CD4-positive, alpha-beta T cell (primary cell): ENCODE measurements at regions not wholly inside any gene's neighbourhood (a gene's known extent, or its start where the extent isn't known, plus 50 kb on each side); places are given as distances from the start of the nearest gene placed in this dataset.

ENCODE experiments used
- ATAC-seq: fragments of 200-7000 bp; cut with Tn5 transposase; one replicate; pipeline ENCODE4 v1.10.0; 2022; ENCODE audit warnings: mild to moderate bottlenecking; ENCODE audit not compliant: poor library complexity
- CTCF ChIA-PET: fragments of 350-600 bp; sonication (Branson Sonifier 250); formaldehyde crosslinking; loops from one replicate; lab custom pipeline; 2021; ENCODE audit warnings: antibody characterized with exemption, inconsistent platforms; lab: Charles Lee
- POLR2A ChIA-PET: fragments of 350-600 bp; sonication (Branson Sonifier 250); formaldehyde crosslinking; loops from one replicate; lab custom pipeline; 2021; ENCODE audit warnings: antibody characterized with exemption, inconsistent platforms; lab: Charles Lee
- DNase-seq, 14 experiments: peaks; one replicate each; pipeline ENCODE4 v3.0.0-alpha.2; 2013 to 2020; ENCODE audit warnings: mixed read lengths in 2 of 14
- H3K27ac ChIP-seq, 2 donors: one replicate each; pipeline versions ENCODE4 v1.5.1 to v1.7.0; 2013; ENCODE audit warnings: low read length in 2 of 2, low read depth in 1 of 2, mild to moderate bottlenecking in 1 of 2
- H3K27me3 ChIP-seq, 2 experiments: 1 replicate in 1 of 2; 2 replicates in 1 of 2; pipeline versions ENCODE4 v1.6.1 to v1.7.0; 2013; ENCODE audit warnings: low read length in 2 of 2, control low read depth in 1 of 2, mild to moderate bottlenecking in 1 of 2, moderate library complexity in 1 of 2; ENCODE audit not compliant: insufficient read depth in 2 of 2, control insufficient read depth in 1 of 2
- H3K36me3 ChIP-seq: one replicate; pipeline ENCODE4 v1.6.1; 2013; ENCODE audit warnings: low read length, control low read depth; ENCODE audit not compliant: insufficient read depth
- H3K4me1 ChIP-seq: one replicate; pipeline ENCODE4 v1.6.1; 2013; ENCODE audit warnings: low read length, control low read depth; ENCODE audit not compliant: insufficient read depth
- H3K4me3 ChIP-seq: one replicate; pipeline ENCODE4 v1.5.1; 2013; ENCODE audit warnings: mild to moderate bottlenecking, low read length, moderate library complexity
- H3K9me3 ChIP-seq, 2 experiments: 1 replicate in 1 of 2; 2 replicates in 1 of 2; pipeline versions ENCODE4 v1.6.1 to v1.7.0; 2013; ENCODE audit warnings: low read length in 2 of 2, mild to moderate bottlenecking in 2 of 2, control low read depth in 1 of 2, moderate library complexity in 1 of 2; ENCODE audit not compliant: control insufficient read depth in 1 of 2, insufficient read depth in 1 of 2
- H3K27ac Mint-ChIP-seq: one replicate; pipeline ENCODE4 v1.8.0; 2020; ENCODE audit warnings: mixed read lengths
- H3K27me3 Mint-ChIP-seq: one replicate; pipeline ENCODE4 v1.8.0; 2021; ENCODE audit warnings: mixed read lengths
- H3K36me3 Mint-ChIP-seq: one replicate; pipeline ENCODE4 v1.8.0; 2021; ENCODE audit warnings: low read depth, mixed read lengths
- H3K4me1 Mint-ChIP-seq: one replicate; pipeline ENCODE4 v1.8.0; 2021; ENCODE audit warnings: low read depth, mixed read lengths
- H3K4me3 Mint-ChIP-seq: one replicate; pipeline ENCODE4 v1.8.0; 2020; ENCODE audit warnings: mild to moderate bottlenecking, mixed read lengths
- H3K9me3 Mint-ChIP-seq: one replicate; pipeline ENCODE4 v1.8.0; 2020; ENCODE audit warnings: mixed read lengths
- CTCF ChIP-seq: fragments of 200-600 bp; IDR thresholded peaks from one replicate; pipeline ENCODE4 v1.8.0; 2022; ENCODE audit warnings: antibody characterized with exemption, mild to moderate bottlenecking
- intact Hi-C, 2 experiments: fragments of 100-400 bp; cut with DNase I in 1 of 2; cut with micrococcal nuclease in 1 of 2; formaldehyde crosslinking; loops; one replicate each; pipeline versions ENCODE4 v1.15.1 to v1.9.0; 2023 to 2025; cut with DNase I, micrococcal nuclease

GRCh38 chr2:20544153-20544747 is 97.4 kb downstream of the RHOB start:
- Histone ChIP-seq H3K27ac (no peak overlapping the region), H3K4me3 (no peak overlapping the region), H3K36me3 (no peaks in the 10 kb centered on the region), H3K27me3 (no peaks in the 10 kb centered on the region), H3K4me1 (no peaks in the 10 kb centered on the region), H3K9me3 (peaks cover 0 to 4% of the 10 kb centered on the region in 2 experiments)
- no peak overlapping the region for H3K4me3 Mint-ChIP-seq
- H3K9me3 Mint-ChIP-seq: no peaks in the 10 kb centered on the region
- peaks cover 11% of the 10 kb centered on the region for H3K27me3 Mint-ChIP-seq
- POLR2A ChIA-PET: no interaction called here
- no peak for TF ChIP-seq CTCF
- CTCF ChIA-PET: no interaction called here
- no peak for DNase-seq
- no peak for ATAC-seq
- H3K27ac Mint-ChIP-seq: no peak overlapping the region
- H3K36me3 Mint-ChIP-seq: no peaks in the 10 kb centered on the region
- H3K4me1 Mint-ChIP-seq: no peaks in the 10 kb centered on the region
- intact Hi-C loops: no loop called here

- H3K27ac Mint-ChIP-seq: no peak overlapping the region
- H3K27ac ChIP-seq: no peak overlapping the region
- TF ChIP-seq CTCF: no peak
- no peak overlapping the region for H3K4me3 Mint-ChIP-seq
- ChIA-PET POLR2A (no interaction called here), CTCF (no interaction called here)
- ATAC-seq: no peak
- no peaks in the 10 kb centered on the region for H3K9me3 Mint-ChIP-seq
- H3K4me1 Mint-ChIP-seq: no peaks in the 10 kb centered on the region
- H3K36me3 ChIP-seq: no peaks in the 10 kb centered on the region
- no peak overlapping the region for H3K4me3 ChIP-seq
- no peaks in the 10 kb centered on the region for H3K4me1 ChIP-seq
- no peaks in the 10 kb centered on the region for H3K9me3 ChIP-seq
- H3K27me3 ChIP-seq: no peaks in the 10 kb centered on the region
- no peak for DNase-seq
- intact Hi-C loops: no loop called here
- H3K36me3 Mint-ChIP-seq: no peaks in the 10 kb centered on the region
- H3K27me3 Mint-ChIP-seq: peaks cover 4% of the 10 kb centered on the region
Observed at GRCh38 chr2:20549144-20549543, 101.8 kb downstream of the HS1BP3 start.

- intact Hi-C loops: no loop called here
- Mint-ChIP-seq H3K36me3 (no peaks in the 10 kb centered on the region), H3K27me3 (peaks cover 4% of the 10 kb centered on the region), H3K4me3 (no peak overlapping the region), H3K4me1 (no peaks in the 10 kb centered on the region), H3K27ac (no peak overlapping the region), H3K9me3 (no peaks in the 10 kb centered on the region)
- Histone ChIP-seq H3K4me3 (no peak overlapping the region), H3K27ac (no peak overlapping the region), H3K27me3 (no peaks in the 10 kb centered on the region), H3K4me1 (no peaks in the 10 kb centered on the region), H3K9me3 (no peaks in the 10 kb centered on the region), H3K36me3 (no peaks in the 10 kb centered on the region)
- ATAC-seq (no peak), DNase-seq (no peak)
- ChIA-PET CTCF (no interaction called here), POLR2A (no interaction called here)
- no peak for TF ChIP-seq CTCF
Observed at GRCh38 chr2:20549691-20550348, 101.1 kb downstream of the HS1BP3 start.
